DMS 273 (cell line): ENCODE measurements at regions not wholly inside any gene's neighbourhood (a gene's known extent, or its start where the extent isn't known, plus 50 kb on each side); places are given as distances from the start of the nearest gene placed in this dataset.
A peak's percentile ranks its signal among the peaks of the same experiment; 100 is the strongest.

Source experiments
- DNase-seq: peaks from one replicate; lab custom pipeline; 2025; ENCODE audit not compliant: unreplicated experiment; lab: John Stamatoyannopoulos, UW

DNA sequence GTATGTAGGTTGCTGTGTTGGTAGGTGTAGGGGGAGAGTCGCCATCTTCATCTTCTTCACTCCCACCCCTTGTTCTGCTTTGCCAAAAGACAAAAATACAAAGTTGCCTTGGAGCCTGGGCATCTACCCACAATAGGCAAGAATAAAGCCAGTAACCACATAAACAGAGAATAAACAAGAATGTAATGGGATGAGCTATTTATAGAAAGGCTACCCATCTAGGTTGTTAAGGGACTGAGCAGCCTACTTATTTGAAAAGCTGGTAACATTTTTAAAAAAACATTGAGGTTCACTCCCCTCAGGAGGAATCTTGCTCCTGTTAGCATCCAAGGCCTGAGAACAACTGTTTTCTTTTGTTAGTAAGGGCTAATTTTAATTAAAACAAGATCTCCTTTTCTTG lies 301.4 kb upstream of the STXBP5 start:
- DNase-seq, result no peak

- DNase-seq, result no peak
Measured at GRCh38 chr6:146903451-146903850, 300.8 kb upstream of the STXBP5 start.

GRCh38 chr6:146904596-146904995 lies 299.6 kb upstream of the STXBP5 start:
- no peak for DNase-seq

GRCh38 chr6:146905181-146905704 lies 299.0 kb upstream of the STXBP5 start:
- DNase-seq, result peak; percentile 56

DNA sequence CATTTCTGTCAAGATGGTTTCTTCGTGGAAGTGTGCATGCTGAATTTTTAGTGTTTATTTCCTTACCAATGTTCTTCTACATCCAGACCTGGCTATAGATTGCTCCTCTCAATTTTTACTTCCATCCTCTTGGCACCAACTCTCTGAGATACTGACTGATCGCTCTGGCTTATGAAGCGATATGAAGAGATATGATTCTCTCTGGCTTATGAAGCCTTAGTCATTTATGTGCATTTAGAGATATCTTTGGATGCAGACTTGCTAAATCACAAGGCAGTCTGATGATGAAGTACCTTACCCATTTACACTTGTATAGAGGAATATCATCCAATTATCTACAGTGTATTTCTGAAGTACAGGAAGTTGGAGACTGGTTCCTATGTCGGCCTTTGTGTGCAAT lies 295.4 kb upstream of the STXBP5 start:
- DNase-seq, result no peak

GRCh38 chr6:146909376-146909775 lies 294.8 kb upstream of the STXBP5 start:
- DNase-seq, result no peak

- DNase-seq, result no peak
Measured at GRCh38 chr6:146909886-146910285, 294.3 kb upstream of the STXBP5 start.

- DNase-seq, result no peak
Measured at GRCh38 chr6:146910611-146911010, 293.6 kb upstream of the STXBP5 start.

DNA sequence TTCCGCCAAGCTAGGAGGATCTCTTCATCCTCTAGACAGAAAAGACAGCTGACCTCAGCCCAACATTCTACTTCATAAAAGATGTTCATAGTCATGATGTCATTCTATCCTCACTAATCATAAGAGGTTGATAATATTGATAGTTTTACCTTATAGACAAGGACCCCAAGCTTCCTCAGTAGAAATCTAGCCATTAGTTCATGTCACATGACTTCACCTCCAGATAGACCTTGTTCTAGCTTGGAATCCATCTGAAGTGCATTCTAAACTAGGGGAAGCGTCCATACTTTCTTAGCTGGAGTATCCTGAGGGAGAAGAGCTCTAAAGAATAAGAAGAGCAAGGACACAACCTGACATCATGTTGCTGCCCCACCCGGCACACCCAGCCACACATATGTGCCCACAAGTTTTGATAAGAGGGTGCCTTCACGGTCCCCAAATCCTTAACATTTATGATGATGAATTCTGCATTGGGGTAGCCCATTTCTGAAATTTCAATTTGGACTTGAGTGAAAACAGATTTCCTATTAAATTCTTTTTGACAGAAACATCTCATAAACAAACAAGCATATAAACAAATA lies 292.5 kb upstream of the STXBP5 start:
- no peak for DNase-seq

- DNase-seq, result no peak
Measured at GRCh38 chr6:146912730-146913685, 291.2 kb upstream of the STXBP5 start.

DNA sequence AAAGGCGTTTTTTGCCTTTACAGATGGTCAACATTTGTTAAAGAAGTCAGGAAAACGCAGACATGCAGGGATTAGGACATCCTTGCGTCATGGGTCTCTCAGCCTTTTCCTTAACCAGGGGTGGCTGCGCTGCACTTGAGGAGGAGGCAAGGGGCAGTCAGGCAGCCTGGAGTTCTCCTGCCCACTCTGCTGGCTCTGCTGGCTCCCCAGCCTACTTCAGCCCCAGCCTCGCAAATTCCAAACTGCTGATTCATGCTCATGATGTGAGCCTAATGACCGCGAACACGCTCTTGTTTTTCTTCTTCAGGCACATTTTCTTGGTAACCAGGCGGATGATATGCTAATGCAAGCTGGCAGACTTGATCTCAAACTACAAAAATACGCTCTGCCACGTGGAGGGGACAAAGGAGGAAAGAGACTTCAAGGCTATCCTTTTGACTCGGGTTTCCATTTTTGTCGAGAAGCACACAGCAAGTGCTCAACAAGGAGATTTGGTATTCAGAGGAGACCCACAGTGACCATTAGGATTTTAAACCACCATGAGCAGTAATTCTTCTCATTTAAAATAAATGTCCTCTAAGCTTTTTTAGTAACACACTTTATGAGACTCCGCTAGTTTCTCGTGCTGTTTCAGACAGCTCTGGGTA lies 290.3 kb upstream of the STXBP5 start:
- DNase-seq, result peak; percentile 83

- peak; percentile 44 for DNase-seq
Measured at GRCh38 chr6:146914489-146915483, 289.4 kb upstream of the STXBP5 start.

DNA sequence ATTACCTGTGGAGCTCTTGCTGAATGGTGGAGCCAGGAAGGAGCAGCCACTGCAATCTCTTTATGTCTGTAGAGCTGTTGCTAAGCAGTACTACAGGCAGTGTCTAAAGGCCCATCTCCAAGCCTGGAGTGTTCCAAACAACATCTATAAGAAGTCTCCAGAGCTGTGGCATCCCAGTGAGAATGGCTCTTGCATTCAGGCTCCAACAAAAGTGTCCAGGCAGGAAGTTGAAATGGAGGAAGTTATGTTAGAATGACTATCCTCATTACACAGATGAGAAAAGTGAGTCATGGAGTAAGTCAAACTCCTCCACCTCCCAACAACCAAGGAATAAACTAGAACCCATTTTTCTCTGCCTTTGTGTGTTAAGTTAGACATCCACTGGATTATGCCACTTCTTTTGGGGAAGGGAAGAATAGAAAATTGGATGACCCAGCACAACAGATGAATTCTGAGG lies 288.5 kb upstream of the STXBP5 start:
- peak; percentile 17 for DNase-seq

DNA sequence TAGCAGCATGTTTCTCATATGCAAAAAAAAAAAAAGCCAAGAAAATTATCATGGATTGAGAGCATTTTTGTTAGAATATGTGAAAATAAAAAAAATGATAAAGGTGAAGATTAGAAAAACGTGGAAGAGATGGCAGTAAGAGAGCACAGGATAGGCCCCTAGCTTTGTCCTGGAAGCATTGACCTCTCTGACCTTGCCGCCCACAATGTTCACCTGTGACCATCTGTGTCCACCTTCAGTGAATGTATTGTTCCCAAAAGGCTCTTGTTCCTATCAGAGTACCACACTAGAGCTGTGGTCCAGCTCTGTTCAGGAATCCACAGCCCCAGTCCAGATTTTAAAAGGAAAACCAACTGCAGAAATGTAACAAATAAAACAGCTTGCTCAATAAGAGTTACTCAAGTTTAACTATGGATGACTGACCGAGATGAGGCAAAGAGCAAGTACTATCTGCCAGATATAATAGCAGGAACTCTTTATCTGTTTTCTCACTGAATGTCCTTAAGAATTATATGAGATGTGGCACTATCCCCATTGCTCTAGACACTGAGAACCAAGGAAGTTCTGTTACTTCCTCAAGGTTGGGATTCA lies 287.7 kb upstream of the STXBP5 start:
- no peak for DNase-seq

- DNase-seq, result no peak
Measured at GRCh38 chr6:146917182-146917581, 287.0 kb upstream of the STXBP5 start.

DNA sequence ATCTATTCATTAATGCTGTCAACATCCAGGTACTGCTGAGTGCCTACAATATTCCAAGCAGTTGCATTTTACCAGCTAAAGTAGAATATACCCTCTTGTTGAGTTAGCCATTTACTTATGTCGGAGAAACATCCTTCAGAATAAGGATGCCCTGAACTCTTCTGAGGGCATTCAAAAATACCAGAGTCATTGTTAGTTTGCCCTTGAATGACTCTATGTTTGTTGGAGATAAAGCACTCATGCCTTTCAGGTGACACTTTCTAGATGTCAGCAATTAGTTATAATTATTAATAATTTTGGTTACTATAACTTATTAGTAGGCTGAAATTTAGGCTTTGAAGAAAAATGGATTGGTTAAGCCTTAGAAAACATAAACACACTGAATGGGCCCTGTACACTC lies 286.2 kb upstream of the STXBP5 start:
- DNase-seq, result no peak

- DNase-seq, result no peak
Measured at GRCh38 chr6:146919017-146919416, 285.2 kb upstream of the STXBP5 start.

GRCh38 chr6:146923205-146923833 lies 280.9 kb upstream of the STXBP5 start:
- no peak for DNase-seq

- DNase-seq, result no peak
Measured at GRCh38 chr6:146925846-146926245, 278.4 kb upstream of the STXBP5 start.

GRCh38 chr6:146928503-146928902 lies 275.7 kb upstream of the STXBP5 start:
- DNase-seq, result no peak
